Naive thymus-derived CD4-positive, alpha-beta T cell (primary cell): ENCODE measurements at regions not wholly inside any gene's neighbourhood (a gene's known extent, or its start where the extent isn't known, plus 50 kb on each side); places are given as distances from the start of the nearest gene placed in this dataset.

Experiments
- ATAC-seq: fragments of 150-1000 bp; cut with Tn5 transposase; 2 replicates; pipeline ENCODE4 v1.10.0; 2021; ENCODE audit warnings: mild to moderate bottlenecking, moderate library complexity
- CTCF ChIA-PET: fragments of 350-600 bp; sonication (Branson Sonifier 250); formaldehyde crosslinking; loops from one replicate; lab custom pipeline; 2021; ENCODE audit warnings: antibody characterized with exemption; lab: Charles Lee
- POLR2A ChIA-PET: fragments of 350-600 bp; sonication (Branson Sonifier 250); formaldehyde crosslinking; loops from one replicate; lab custom pipeline; 2021; ENCODE audit warnings: antibody characterized with exemption, inconsistent platforms; lab: Charles Lee
- DNase-seq, 9 donors: peaks; one replicate each; pipeline versions ENCODE4 v3.0.0 to v3.0.0-alpha.2; 2020 to 2022; ENCODE audit warnings: mixed read lengths in 1 of 9
- H3K27ac ChIP-seq: one replicate; pipeline ENCODE4 v1.7.0; 2013; ENCODE audit warnings: mild to moderate bottlenecking, low read depth, low read length, moderate library complexity
- H3K27me3 ChIP-seq, 2 donors: one replicate each; pipeline ENCODE4 v1.7.0; 2013; ENCODE audit warnings: low read length in 2 of 2, mild to moderate bottlenecking in 2 of 2, moderate library complexity in 2 of 2; ENCODE audit not compliant: control insufficient read depth in 2 of 2, insufficient read depth in 2 of 2
- H3K36me3 ChIP-seq, 3 experiments: 1 replicate in 2 of 3; 2 replicates in 1 of 3; pipeline ENCODE4 v1.7.0; 2013; ENCODE audit warnings: low read length in 3 of 3, mild to moderate bottlenecking in 3 of 3, moderate library complexity in 1 of 3; ENCODE audit not compliant: insufficient read depth in 3 of 3, control insufficient read depth in 2 of 3
- H3K4me1 ChIP-seq, 2 donors: one replicate each; pipeline ENCODE4 v1.7.0; 2013; ENCODE audit warnings: low read length in 2 of 2, mild to moderate bottlenecking in 2 of 2, moderate library complexity in 1 of 2; ENCODE audit not compliant: control insufficient read depth in 2 of 2, insufficient read depth in 2 of 2
- H3K4me3 ChIP-seq: 2 replicates; pipeline ENCODE4 v1.7.0; 2013; ENCODE audit warnings: mild to moderate bottlenecking, low read length
- H3K9me3 ChIP-seq, 3 experiments: 1 replicate in 2 of 3; 2 replicates in 1 of 3; pipeline ENCODE4 v1.7.0; 2013; ENCODE audit warnings: low read length in 3 of 3; ENCODE audit not compliant: control insufficient read depth in 2 of 3
- H3K27ac Mint-ChIP-seq, 9 donors: one replicate each; pipeline ENCODE4 v1.8.0; 2020 to 2022; ENCODE audit warnings: mixed read lengths in 9 of 9, mild to moderate bottlenecking in 8 of 9, moderate library complexity in 5 of 9, inconsistent platforms in 2 of 9
- H3K27me3 Mint-ChIP-seq, 5 donors: one replicate each; pipeline ENCODE4 v1.8.0; 2021 to 2022; ENCODE audit warnings: mixed read lengths in 5 of 5, mild to moderate bottlenecking in 1 of 5
- H3K36me3 Mint-ChIP-seq, 5 donors: one replicate each; pipeline ENCODE4 v1.8.0; 2020 to 2022; ENCODE audit warnings: mixed read lengths in 5 of 5, mild to moderate bottlenecking in 3 of 5, inconsistent platforms in 1 of 5
- H3K4me1 Mint-ChIP-seq, 7 donors: one replicate each; pipeline ENCODE4 v1.8.0; 2020 to 2022; ENCODE audit warnings: mixed read lengths in 7 of 7, mild to moderate bottlenecking in 3 of 7, inconsistent platforms in 1 of 7
- H3K4me3 Mint-ChIP-seq, 10 donors: one replicate each; pipeline ENCODE4 v1.8.0; 2020 to 2022; ENCODE audit warnings: mild to moderate bottlenecking in 10 of 10, mixed read lengths in 10 of 10, moderate library complexity in 6 of 10, inconsistent platforms in 2 of 10
- H3K9me3 Mint-ChIP-seq, 11 donors: one replicate each; pipeline ENCODE4 v1.8.0; 2020 to 2022; ENCODE audit warnings: mixed read lengths in 11 of 11, mild to moderate bottlenecking in 4 of 11, inconsistent platforms in 1 of 11, moderate library complexity in 1 of 11
- intact Hi-C, 2 donors: fragments of 100-400 bp; cut with micrococcal nuclease; formaldehyde crosslinking; loops; one replicate each; pipeline ENCODE4 v1.15.1; 2023

DNA sequence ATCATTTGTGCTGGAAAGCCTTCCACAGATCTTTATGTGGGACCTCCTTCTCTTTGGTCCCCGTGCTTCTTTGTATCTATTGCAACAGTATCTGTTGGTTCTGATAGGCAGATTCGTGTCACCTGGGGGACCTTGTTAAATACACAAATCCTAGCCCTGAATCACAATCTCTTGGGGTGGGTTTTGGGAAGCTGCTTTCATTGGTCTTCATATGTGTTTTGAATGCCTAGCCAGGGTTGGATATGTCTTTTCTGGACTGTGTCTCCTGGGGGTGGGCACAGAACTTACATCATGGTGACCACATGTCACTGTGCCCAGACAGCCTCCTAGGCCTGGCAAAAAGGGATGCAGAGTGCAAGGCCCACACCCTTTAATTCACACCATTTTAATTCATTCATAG is 81.0 kb upstream of the HNF1B start:
- H3K9me3 Mint-ChIP-seq: peaks cover 0 to 2% (median 0%) of the 10 kb centered on the region in 11 donors
- H3K36me3 ChIP-seq: no peaks in the 10 kb centered on the region
- no peaks in the 10 kb centered on the region for H3K4me1 ChIP-seq
- DNase-seq (no peak), ATAC-seq (no peak)
- H3K27me3 Mint-ChIP-seq: peaks cover 2 to 20% (median 12%) of the 10 kb centered on the region in 5 donors
- no peak overlapping the region for H3K27ac Mint-ChIP-seq
- H3K27me3 ChIP-seq: no peaks in the 10 kb centered on the region
- peaks cover 0 to 4% (median 0%) of the 10 kb centered on the region in 5 donors for H3K36me3 Mint-ChIP-seq
- H3K4me3 ChIP-seq: no peak overlapping the region
- ChIA-PET CTCF (no interaction called here), POLR2A (no interaction called here)
- intact Hi-C loops: no loop called here
- H3K4me1 Mint-ChIP-seq: peaks cover 0 to 17% (median 6%) of the 10 kb centered on the region in 7 donors
- no peak overlapping the region for H3K4me3 Mint-ChIP-seq
- no peaks in the 10 kb centered on the region for H3K9me3 ChIP-seq
- H3K27ac ChIP-seq: no peak overlapping the region

DNA sequence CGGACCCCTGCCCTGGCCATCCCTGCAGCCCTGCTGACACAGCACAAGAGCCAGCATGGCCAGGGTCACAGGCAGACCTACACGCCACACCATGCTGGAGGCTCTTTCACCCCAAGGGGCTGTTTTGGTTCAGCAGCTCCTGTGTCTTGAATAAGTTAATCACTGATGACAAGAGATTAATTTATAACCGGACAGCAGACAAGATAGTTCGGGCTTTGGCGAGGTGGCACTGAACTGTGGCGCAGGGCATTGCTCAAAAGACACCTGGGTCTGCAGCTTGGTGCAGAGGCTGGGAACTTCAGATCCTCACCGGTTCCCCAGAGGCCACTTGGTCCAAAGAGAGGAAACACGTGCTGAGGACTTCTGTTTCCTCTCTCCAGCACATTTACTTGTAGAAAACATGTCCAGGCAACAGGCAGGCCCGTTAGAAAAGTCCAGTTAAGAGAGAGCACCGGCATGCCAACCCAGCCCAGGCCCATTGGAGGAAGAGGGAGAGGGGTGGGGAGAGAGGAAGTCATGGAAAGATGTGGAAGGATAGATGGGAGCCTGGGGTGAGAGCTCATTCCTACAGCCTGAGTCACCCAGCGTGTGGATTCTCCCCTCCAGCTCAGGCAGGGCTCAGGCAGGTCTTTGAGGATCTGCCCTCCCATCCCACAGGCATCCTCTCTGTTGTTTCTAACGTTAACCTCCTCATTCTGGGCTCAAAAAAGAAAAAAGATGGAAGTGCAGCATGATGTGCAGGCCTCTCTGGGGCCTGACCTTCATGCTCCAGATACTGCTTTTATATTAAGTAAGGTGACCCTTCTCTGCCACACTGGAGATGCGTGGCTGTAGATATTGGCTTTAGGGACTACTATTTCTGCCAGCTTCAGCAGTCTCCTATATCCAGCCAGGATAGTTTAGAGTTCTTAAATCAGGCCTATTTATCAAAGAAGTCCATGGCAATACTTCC is 80.0 kb upstream of the HNF1B start:
- intact Hi-C loops: no loop called here
- CTCF ChIA-PET: no interaction called here
- ATAC-seq: no peak
- Histone ChIP-seq H3K9me3 (no peaks in the 10 kb centered on the region), H3K4me3 (no peak overlapping the region), H3K27me3 (no peaks in the 10 kb centered on the region), H3K36me3 (no peaks in the 10 kb centered on the region), H3K27ac (no peak overlapping the region), H3K4me1 (no peaks in the 10 kb centered on the region)
- no peak for DNase-seq
- Mint-ChIP-seq H3K36me3 (peaks cover 0 to 4% (median 0%) of the 10 kb centered on the region in 5 donors), H3K4me3 (no peak overlapping the region), H3K27me3 (peaks cover 2 to 15% (median 12%) of the 10 kb centered on the region in 5 donors), H3K4me1 (peaks cover 0 to 26% (median 6%) of the 10 kb centered on the region in 7 donors), H3K9me3 (peaks cover 0 to 2% (median 0%) of the 10 kb centered on the region in 11 donors), H3K27ac (no peak overlapping the region)
- POLR2A ChIA-PET: no interaction called here

DNA sequence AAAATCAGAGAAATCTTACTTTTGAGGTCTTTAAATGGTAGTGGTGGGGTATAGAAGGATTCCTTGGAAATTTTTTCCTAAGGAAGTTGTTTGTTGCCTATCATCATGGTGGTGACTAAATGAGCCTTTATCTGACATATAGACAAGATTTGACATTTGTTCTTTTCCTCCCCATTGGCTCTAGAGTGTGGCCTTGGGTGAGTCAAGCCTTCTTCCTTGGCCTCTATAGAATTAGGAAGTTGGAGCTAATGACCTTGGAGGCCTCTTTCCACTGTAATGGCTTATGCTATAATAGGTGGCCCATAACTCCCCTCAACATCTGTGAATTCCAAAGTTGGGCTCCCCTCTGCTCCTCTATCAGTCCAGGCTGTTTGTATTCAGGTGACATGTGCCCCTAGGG is 79.1 kb upstream of the HNF1B start:
- Histone ChIP-seq H3K27me3 (no peaks in the 10 kb centered on the region), H3K4me3 (no peak overlapping the region), H3K9me3 (no peaks in the 10 kb centered on the region), H3K27ac (no peak overlapping the region), H3K36me3 (no peaks in the 10 kb centered on the region), H3K4me1 (no peaks in the 10 kb centered on the region)
- ATAC-seq (no peak), DNase-seq (no peak)
- peaks cover 0 to 2% (median 0%) of the 10 kb centered on the region in 11 donors for H3K9me3 Mint-ChIP-seq
- no peak overlapping the region for H3K4me3 Mint-ChIP-seq
- H3K27me3 Mint-ChIP-seq: peaks cover 2 to 15% (median 12%) of the 10 kb centered on the region in 5 donors
- H3K4me1 Mint-ChIP-seq: peaks cover 0 to 30% (median 6%) of the 10 kb centered on the region in 7 donors
- ChIA-PET CTCF (no interaction called here), POLR2A (no interaction called here)
- no peak overlapping the region for H3K27ac Mint-ChIP-seq
- peaks cover 0 to 4% (median 0%) of the 10 kb centered on the region in 5 donors for H3K36me3 Mint-ChIP-seq
- intact Hi-C loops: no loop called here

DNA sequence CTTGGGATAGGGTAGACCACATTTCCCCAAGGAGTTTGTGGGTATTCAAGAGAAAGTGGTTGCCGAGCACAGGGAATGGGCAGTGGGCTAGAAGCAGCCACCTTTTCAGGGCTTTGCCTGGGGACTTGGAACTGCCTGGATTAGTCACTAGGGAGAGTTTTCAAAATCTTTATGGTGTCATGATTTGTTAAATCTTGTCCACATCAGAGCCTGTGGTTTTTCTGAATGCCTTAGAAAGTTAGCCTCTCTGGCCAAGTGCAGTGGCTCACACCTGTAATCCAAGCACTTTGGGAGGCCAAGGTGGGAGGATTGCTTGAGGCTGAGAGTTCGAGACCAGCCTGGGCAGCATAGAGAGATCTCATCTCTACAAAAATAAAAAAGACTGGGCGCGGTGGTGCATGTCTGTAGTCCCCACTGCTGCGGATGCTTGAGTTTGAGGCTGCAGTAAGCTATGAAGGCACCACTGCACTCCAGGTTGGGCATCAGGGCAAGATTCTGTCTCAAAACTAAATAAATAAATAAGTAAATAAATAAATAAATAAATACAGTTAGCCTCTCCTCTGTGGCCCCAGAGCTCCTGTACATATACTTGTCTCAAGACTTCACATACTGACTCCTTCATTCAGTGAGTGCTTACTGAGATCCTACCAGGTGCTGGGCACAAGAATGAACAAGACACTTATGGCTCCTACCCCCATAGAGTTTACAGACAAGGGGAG is 76.3 kb upstream of the HNF1B start:
- Mint-ChIP-seq H3K4me1 (peaks cover 0 to 19% (median 0%) of the 10 kb centered on the region in 7 donors), H3K27me3 (peaks cover 2 to 4% (median 4%) of the 10 kb centered on the region in 5 donors), H3K9me3 (no peaks in the 10 kb centered on the region), H3K27ac (no peak overlapping the region), H3K36me3 (no peaks in the 10 kb centered on the region), H3K4me3 (no peak overlapping the region)
- POLR2A ChIA-PET: no interaction called here
- DNase-seq (no peak), ATAC-seq (no peak)
- H3K27me3 ChIP-seq: no peaks in the 10 kb centered on the region
- H3K9me3 ChIP-seq: no peaks in the 10 kb centered on the region
- CTCF ChIA-PET: no interaction called here
- no peaks in the 10 kb centered on the region for H3K4me1 ChIP-seq
- intact Hi-C loops: no loop called here
- H3K27ac ChIP-seq: no peak overlapping the region
- no peaks in the 10 kb centered on the region for H3K36me3 ChIP-seq
- H3K4me3 ChIP-seq: no peak overlapping the region

DNA sequence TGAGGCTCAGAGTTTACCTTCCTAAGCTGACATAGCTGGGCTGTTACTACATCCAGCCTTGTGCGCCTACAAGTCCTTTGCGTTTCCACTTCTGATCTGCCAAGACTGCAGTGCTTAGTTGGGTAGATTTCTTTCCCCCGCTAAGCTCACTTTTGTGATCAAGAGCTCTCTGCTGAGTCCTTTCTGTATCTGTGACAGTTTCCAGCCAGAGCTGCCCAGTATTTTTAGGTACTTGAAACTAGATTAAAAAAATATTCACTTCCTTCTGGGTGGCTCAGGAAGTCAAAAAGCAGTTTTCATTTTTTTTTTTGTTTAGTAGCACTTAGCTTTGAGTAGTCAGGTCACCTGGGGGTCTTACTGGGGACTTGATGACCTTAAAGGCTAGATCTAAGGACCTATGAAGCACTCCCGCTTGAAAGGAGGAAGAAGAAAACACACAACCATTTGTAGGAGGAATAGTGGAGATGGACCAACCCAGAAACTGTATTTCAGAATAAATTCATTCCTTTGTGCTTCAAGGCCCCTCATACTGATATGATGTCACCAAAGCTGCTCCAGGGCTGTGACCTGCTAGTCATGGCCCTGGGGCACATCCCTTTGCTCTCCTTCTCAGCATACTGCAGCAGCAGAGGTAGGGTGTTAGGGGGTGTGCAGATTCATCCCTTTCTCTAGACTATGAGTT is 75.6 kb upstream of the HNF1B start:
- Histone ChIP-seq H3K4me3 (no peak overlapping the region), H3K27me3 (no peaks in the 10 kb centered on the region), H3K36me3 (no peaks in the 10 kb centered on the region), H3K27ac (no peak overlapping the region), H3K9me3 (no peaks in the 10 kb centered on the region), H3K4me1 (no peaks in the 10 kb centered on the region)
- intact Hi-C loops: no loop called here
- Mint-ChIP-seq H3K27ac (peak overlapping the region in 2 of 9 donors; percentile 27 to 35), H3K4me3 (no peak overlapping the region), H3K36me3 (no peaks in the 10 kb centered on the region), H3K27me3 (peaks cover 4 to 7% (median 6%) of the 10 kb centered on the region in 5 donors), H3K9me3 (no peaks in the 10 kb centered on the region), H3K4me1 (peaks cover 0 to 22% (median 0%) of the 10 kb centered on the region in 7 donors)
- ChIA-PET CTCF (interaction anchor here (0.7 kb wide), 1 partner anchor 490 kb away, joined by 6 read pairs; no protein-coding TSS in a partner anchor), POLR2A (no interaction called here)
- DNase-seq: no peak
- no peak for ATAC-seq

DNA sequence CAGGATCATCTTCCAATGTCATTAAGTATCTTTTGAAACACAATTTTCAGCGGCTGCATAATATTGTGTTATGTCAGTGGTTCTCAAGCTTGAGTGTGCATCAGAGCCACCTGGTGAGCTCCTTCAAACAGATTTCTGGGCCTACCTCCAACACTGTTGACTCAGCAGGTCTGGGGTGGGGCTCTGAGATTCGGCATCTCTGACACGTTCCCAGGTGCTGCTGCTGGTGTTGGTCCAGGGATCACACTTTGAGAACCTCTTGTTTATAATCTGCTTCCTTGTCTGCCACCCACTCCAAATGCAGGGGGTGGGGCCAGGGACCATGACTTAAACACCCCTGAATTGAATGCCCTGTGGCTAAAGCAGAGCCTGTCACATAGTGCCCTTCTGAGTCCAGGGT is 73.8 kb upstream of the HNF1B start:
- Histone ChIP-seq H3K27me3 (no peaks in the 10 kb centered on the region), H3K9me3 (no peaks in the 10 kb centered on the region), H3K4me1 (no peaks in the 10 kb centered on the region), H3K27ac (no peak overlapping the region), H3K36me3 (no peaks in the 10 kb centered on the region), H3K4me3 (no peak overlapping the region)
- no peaks in the 10 kb centered on the region for H3K36me3 Mint-ChIP-seq
- no peak overlapping the region for H3K4me3 Mint-ChIP-seq
- ChIA-PET POLR2A (interaction anchor here (0.6 kb wide), 1 partner anchor 193 kb away, joined by 4 read pairs; no protein-coding TSS in a partner anchor), CTCF (no interaction called here)
- ATAC-seq (no peak), DNase-seq (no peak)
- peaks cover 0 to 23% (median 0%) of the 10 kb centered on the region in 7 donors for H3K4me1 Mint-ChIP-seq
- H3K9me3 Mint-ChIP-seq: no peaks in the 10 kb centered on the region
- peaks cover 6 to 21% (median 15%) of the 10 kb centered on the region in 5 donors for H3K27me3 Mint-ChIP-seq
- H3K27ac Mint-ChIP-seq: no peak overlapping the region
- intact Hi-C loops: no loop called here
